Esophagus squamous epithelium (tissue), 5 donors: ENCODE measurements at regions not wholly inside any gene's neighbourhood (a gene's known extent, or its start where the extent isn't known, plus 50 kb on each side); places are given as distances from the start of the nearest gene placed in this dataset.

Experiments used
- DNase-seq: peaks from one replicate; lab custom pipeline; 2025; lab: John Stamatoyannopoulos, UW
- H3K27ac ChIP-seq, 4 donors: fragments of 200-600 bp; sonication (generic); one replicate each; pipeline ENCODE4 v1.5.1; 2016 to 2019; ENCODE audit warnings: mild to moderate bottlenecking in 1 of 4
- H3K27me3 ChIP-seq, 4 donors: fragments of 200-600 bp; sonication (generic); 1 replicate in 3 of 4; 2 replicates in 1 of 4; pipeline versions ENCODE4 v1.5.1 to v1.6.0; 2017 to 2021; ENCODE audit warnings: antibody characterized with exemption in 1 of 4
- H3K36me3 ChIP-seq, 3 donors: fragments of 200-600 bp; sonication (generic); one replicate each; pipeline ENCODE4 v1.5.1; 2016 to 2019
- H3K4me1 ChIP-seq, 3 donors: fragments of 200-600 bp; sonication (generic); one replicate each; pipeline ENCODE4 v1.5.1; 2017 to 2019
- H3K4me3 ChIP-seq, 4 donors: fragments of 200-600 bp; sonication (generic); 1 replicate in 3 of 4; 2 replicates in 1 of 4; pipeline ENCODE4 v1.5.1; 2016 to 2019; ENCODE audit warnings: mild to moderate bottlenecking in 2 of 4, moderate library complexity in 1 of 4
- H3K9me3 ChIP-seq, 3 donors: fragments of 200-600 bp; sonication (generic); one replicate each; pipeline ENCODE4 v1.5.1; 2016 to 2019
- CTCF ChIP-seq, 6 experiments: fragments of 450-650 bp in 4 of 6; fragments of 200-600 bp in 2 of 6; sonication (generic) in 2 of 6; IDR thresholded peaks; one replicate each; pipeline ENCODE4 v1.5.1; 2016 to 2019; ENCODE audit warnings: antibody characterized with exemption in 6 of 6, mild to moderate bottlenecking in 4 of 6, moderate library complexity in 4 of 6
- POLR2A ChIP-seq, 4 donors: fragments of 450-650 bp; IDR thresholded peaks; one replicate each; pipeline ENCODE4 v1.6.1; 2017; ENCODE audit warnings: antibody characterized with exemption in 4 of 4, mild to moderate bottlenecking in 4 of 4, moderate library complexity in 3 of 4
- WGBS, 2 donors: methylation state at CpG; one replicate each; pipeline ENCODE4 v1.1.5; 2018; 5-methylcytosine and 5-hydroxymethylcytosine counted together
- intact Hi-C: fragments of 100-400 bp; cut with DNase I; formaldehyde crosslinking; loops from one replicate; pipeline ENCODE4 v1.15.0; 2022
- donor health status: DM: yes; HTN: yes; CAD: no.

DNA sequence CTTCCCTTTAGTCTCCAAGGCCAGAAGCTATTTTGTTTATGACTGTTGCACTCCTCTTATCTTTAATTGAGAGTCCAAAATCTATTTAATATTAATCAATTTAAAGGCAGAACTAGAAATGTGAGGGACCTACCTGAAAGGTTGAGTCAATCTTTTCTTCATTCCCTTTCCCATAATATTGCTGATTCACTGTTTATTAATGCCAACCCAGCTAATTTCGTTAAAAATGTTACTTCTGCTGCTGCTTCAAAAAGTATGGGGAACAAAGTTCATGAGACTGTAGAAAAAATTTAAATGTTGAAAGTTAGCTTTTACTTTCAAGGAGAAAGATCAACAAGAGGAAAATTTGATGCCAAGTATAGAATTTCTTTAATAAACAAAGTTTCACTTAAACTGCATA is 365.3 kb downstream of the TENT5A start:
- WGBS, 2 donors: 32 to 50% methylated on average over 1 of the region's 1 CpG

DNA sequence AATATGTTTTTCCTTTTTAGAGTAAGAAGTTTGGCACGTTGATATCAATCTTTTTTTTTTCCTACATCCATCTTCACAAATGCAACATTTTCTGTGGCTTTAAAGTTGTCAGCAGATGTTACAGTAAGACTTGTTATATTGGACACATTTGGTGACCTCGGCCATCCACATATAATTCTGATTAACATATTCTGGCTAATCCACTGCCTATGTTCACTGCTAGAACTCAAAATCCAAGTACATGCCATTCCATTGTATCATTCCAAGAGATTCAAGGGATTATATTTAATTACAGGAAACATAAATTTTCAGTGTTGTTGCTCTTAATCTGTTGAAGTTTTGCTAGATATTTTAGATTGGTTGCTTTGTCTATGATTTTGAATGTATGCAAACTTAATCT is 367.6 kb downstream of the TENT5A start:
- WGBS, 2 donors: 35 to 54% methylated on average over 2 of the region's 2 CpGs
- DNase-seq: no peak
- Histone ChIP-seq H3K9me3 (no peaks in the 10 kb centered on the region), H3K4me1 (no peaks in the 10 kb centered on the region), H3K4me3 (no peak overlapping the region), H3K27me3 (no peaks in the 10 kb centered on the region), H3K27ac (no peak overlapping the region), H3K36me3 (no peaks in the 10 kb centered on the region)
- intact Hi-C loops: no loop called here
- TF ChIP-seq CTCF (IDR thresholded peaks at IDR 0.05): no peak
- no peak for TF ChIP-seq POLR2A (IDR thresholded peaks at IDR 0.05)

More for the DNA sequence above, 365.3 kb downstream of the TENT5A start:
- H3K36me3 ChIP-seq: no peaks in the 10 kb centered on the region
- DNase-seq: no peak
- H3K9me3 ChIP-seq: no peaks in the 10 kb centered on the region
- intact Hi-C loops: no loop called here
- H3K4me1 ChIP-seq: no peaks in the 10 kb centered on the region
- no peak overlapping the region for H3K4me3 ChIP-seq
- no peaks in the 10 kb centered on the region for H3K27me3 ChIP-seq
- no peak overlapping the region for H3K27ac ChIP-seq
- no peak for TF ChIP-seq POLR2A (IDR thresholded peaks at IDR 0.05)
- no peak for TF ChIP-seq CTCF (IDR thresholded peaks at IDR 0.05)

GRCh38 chr6:81383472-81383871 is 369.0 kb downstream of the TENT5A start:
- Histone ChIP-seq H3K27me3 (no peaks in the 10 kb centered on the region), H3K4me1 (no peaks in the 10 kb centered on the region), H3K9me3 (no peaks in the 10 kb centered on the region), H3K27ac (no peak overlapping the region), H3K4me3 (no peak overlapping the region), H3K36me3 (no peaks in the 10 kb centered on the region)
- intact Hi-C loops: no loop called here
- WGBS, 2 donors: 56 to 75% methylated on average over 1 of the region's 1 CpG
- no peak for TF ChIP-seq POLR2A (IDR thresholded peaks at IDR 0.05)
- TF ChIP-seq CTCF (IDR thresholded peaks at IDR 0.05): no peak
- no peak for DNase-seq

GRCh38 chr6:81382852-81383251 is 369.6 kb downstream of the TENT5A start:
- Histone ChIP-seq H3K9me3 (no peaks in the 10 kb centered on the region), H3K36me3 (no peaks in the 10 kb centered on the region), H3K27me3 (no peaks in the 10 kb centered on the region), H3K4me1 (no peaks in the 10 kb centered on the region), H3K27ac (no peak overlapping the region), H3K4me3 (no peak overlapping the region)
- DNase-seq: no peak
- TF ChIP-seq CTCF (IDR thresholded peaks at IDR 0.05) (no peak), POLR2A (IDR thresholded peaks at IDR 0.05) (no peak)
- WGBS, 2 donors: 66 to 81% methylated on average over 4 of the region's 4 CpGs
- intact Hi-C loops: no loop called here

DNA sequence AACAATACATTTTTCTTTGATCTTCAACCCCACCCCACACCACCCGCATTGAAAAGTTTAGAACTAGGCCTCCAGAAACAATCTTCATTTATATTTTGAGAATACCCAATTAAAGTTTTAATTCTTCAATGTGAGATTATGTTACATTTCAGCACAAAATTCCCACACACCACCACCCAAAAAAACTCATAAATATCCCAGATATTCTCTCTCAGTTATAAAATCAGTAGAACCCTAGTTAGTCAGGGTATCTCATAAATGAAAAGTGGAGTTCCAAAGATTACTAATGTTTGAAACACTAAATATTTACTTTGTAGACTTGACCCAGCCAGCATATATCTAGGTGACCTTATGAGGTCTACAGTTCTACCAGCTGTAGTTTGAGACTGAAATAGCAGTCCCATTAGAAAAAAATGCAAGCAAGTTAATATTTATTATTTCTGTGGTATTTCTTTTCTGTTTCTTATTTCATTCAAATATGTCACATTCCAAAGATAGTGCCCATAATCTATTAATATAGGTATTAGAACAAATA is 371.0 kb downstream of the TENT5A start:
- Histone ChIP-seq H3K9me3 (no peaks in the 10 kb centered on the region), H3K27ac (no peak overlapping the region), H3K27me3 (no peaks in the 10 kb centered on the region), H3K4me1 (no peaks in the 10 kb centered on the region), H3K4me3 (no peak overlapping the region), H3K36me3 (no peaks in the 10 kb centered on the region)
- intact Hi-C loops: no loop called here
- TF ChIP-seq CTCF (IDR thresholded peaks at IDR 0.05) (no peak), POLR2A (IDR thresholded peaks at IDR 0.05) (no peak)
- WGBS, 2 donors: 89 to 97% methylated on average over 1 of the region's 1 CpG
- DNase-seq: no peak
